Activated naive CD4-positive, alpha-beta T cell treated with anti-CD3 and anti-CD28 coated beads, Interleukin-2, amount 50 U/mL, for 24 hours (primary cell): ENCODE measurements at regions not wholly inside any gene's neighbourhood (a gene's known extent, or its start where the extent isn't known, plus 50 kb on each side); places are given as distances from the start of the nearest gene placed in this dataset.

Experiments
- H3K27ac Mint-ChIP-seq: one replicate; pipeline ENCODE4 v1.8.0; 2021; ENCODE audit warnings: mild to moderate bottlenecking, mixed read lengths
- H3K27me3 Mint-ChIP-seq: one replicate; pipeline ENCODE4 v1.8.0; 2021; ENCODE audit warnings: mixed read lengths
- H3K36me3 Mint-ChIP-seq: one replicate; pipeline ENCODE4 v1.8.0; 2021; ENCODE audit warnings: mixed read lengths
- H3K4me1 Mint-ChIP-seq: one replicate; pipeline ENCODE4 v1.8.0; 2021; ENCODE audit warnings: mixed read lengths
- H3K4me3 Mint-ChIP-seq: one replicate; pipeline ENCODE4 v1.8.0; 2021; ENCODE audit warnings: mild to moderate bottlenecking, mixed read lengths
- H3K9me3 Mint-ChIP-seq: one replicate; pipeline ENCODE4 v1.8.0; 2021; ENCODE audit warnings: mixed read lengths

- Mint-ChIP-seq H3K4me3 (no peak overlapping the region), H3K36me3 (no peaks in the 10 kb centered on the region), H3K27me3 (no peaks in the 10 kb centered on the region), H3K4me1 (no peaks in the 10 kb centered on the region), H3K9me3 (peaks cover 3% of the 10 kb centered on the region), H3K27ac (no peak overlapping the region)
These were observed 448.5 kb downstream of the NUF2 start for GRCh38 chr1:163770265-163770664.

- Mint-ChIP-seq H3K4me1 (no peaks in the 10 kb centered on the region), H3K27me3 (no peaks in the 10 kb centered on the region), H3K27ac (no peak overlapping the region), H3K36me3 (no peaks in the 10 kb centered on the region), H3K9me3 (peaks cover 4% of the 10 kb centered on the region), H3K4me3 (no peak overlapping the region)
These were observed 449.9 kb downstream of the NUF2 start for GRCh38 chr1:163771637-163772036.

GRCh38 chr1:163772246-163772645 lies 450.5 kb downstream of the NUF2 start:
- Mint-ChIP-seq H3K9me3 (peaks cover 4% of the 10 kb centered on the region), H3K36me3 (no peaks in the 10 kb centered on the region)

GRCh38 chr1:163773396-163773795 lies 451.6 kb downstream of the NUF2 start:
- Mint-ChIP-seq H3K27me3 (no peaks in the 10 kb centered on the region), H3K9me3 (peaks cover 11% of the 10 kb centered on the region), H3K36me3 (no peaks in the 10 kb centered on the region), H3K4me1 (no peaks in the 10 kb centered on the region), H3K27ac (no peak overlapping the region), H3K4me3 (no peak overlapping the region)

More at GRCh38 chr1:163772246-163772645, 450.5 kb downstream of the NUF2 start:
- Mint-ChIP-seq H3K27me3 (no peaks in the 10 kb centered on the region), H3K4me3 (no peak overlapping the region), H3K27ac (no peak overlapping the region), H3K4me1 (no peaks in the 10 kb centered on the region)

GRCh38 chr1:163774401-163774945 lies 452.7 kb downstream of the NUF2 start:
- no peak overlapping the region for H3K27ac Mint-ChIP-seq
- no peaks in the 10 kb centered on the region for H3K27me3 Mint-ChIP-seq
- H3K36me3 Mint-ChIP-seq = no peaks in the 10 kb centered on the region
- H3K9me3 Mint-ChIP-seq = peaks cover 18% of the 10 kb centered on the region
- no peaks in the 10 kb centered on the region for H3K4me1 Mint-ChIP-seq
- no peak overlapping the region for H3K4me3 Mint-ChIP-seq

- Mint-ChIP-seq H3K4me3 (no peak overlapping the region), H3K27ac (no peak overlapping the region), H3K4me1 (no peaks in the 10 kb centered on the region)
These were observed 453.3 kb downstream of the NUF2 start for GRCh38 chr1:163774978-163775620.

GRCh38 chr1:163777205-163777604 lies 455.5 kb downstream of the NUF2 start:
- Mint-ChIP-seq H3K9me3 (peaks cover 24% of the 10 kb centered on the region), H3K4me1 (no peaks in the 10 kb centered on the region), H3K27me3 (no peaks in the 10 kb centered on the region), H3K36me3 (no peaks in the 10 kb centered on the region), H3K27ac (no peak overlapping the region), H3K4me3 (no peak overlapping the region)

More at GRCh38 chr1:163774978-163775620, 453.3 kb downstream of the NUF2 start:
- Mint-ChIP-seq H3K27me3 (no peaks in the 10 kb centered on the region), H3K36me3 (no peaks in the 10 kb centered on the region), H3K9me3 (peaks cover 18% of the 10 kb centered on the region)

- Mint-ChIP-seq H3K4me3 (no peak overlapping the region), H3K27ac (no peak overlapping the region), H3K36me3 (no peaks in the 10 kb centered on the region), H3K9me3 (peaks cover 20% of the 10 kb centered on the region), H3K27me3 (no peaks in the 10 kb centered on the region), H3K4me1 (no peaks in the 10 kb centered on the region)
These were observed 459.4 kb downstream of the NUF2 start for GRCh38 chr1:163781146-163781545.

GRCh38 chr1:163785868-163786405 lies 464.2 kb downstream of the NUF2 start:
- no peaks in the 10 kb centered on the region for H3K4me1 Mint-ChIP-seq
- no peak overlapping the region for H3K4me3 Mint-ChIP-seq

GRCh38 chr1:163789911-163790310 lies 468.2 kb downstream of the NUF2 start:
- Mint-ChIP-seq H3K9me3 (peaks cover 9% of the 10 kb centered on the region), H3K4me1 (no peaks in the 10 kb centered on the region), H3K36me3 (no peaks in the 10 kb centered on the region), H3K27ac (no peak overlapping the region), H3K27me3 (no peaks in the 10 kb centered on the region), H3K4me3 (no peak overlapping the region)

More at GRCh38 chr1:163785868-163786405, 464.2 kb downstream of the NUF2 start:
- Mint-ChIP-seq H3K27me3 (no peaks in the 10 kb centered on the region), H3K36me3 (no peaks in the 10 kb centered on the region), H3K9me3 (peaks cover 10% of the 10 kb centered on the region), H3K27ac (no peak overlapping the region)

- H3K27ac Mint-ChIP-seq = no peak overlapping the region
- H3K4me1 Mint-ChIP-seq = no peaks in the 10 kb centered on the region
- no peaks in the 10 kb centered on the region for H3K27me3 Mint-ChIP-seq
- peaks cover 14% of the 10 kb centered on the region for H3K9me3 Mint-ChIP-seq
- H3K36me3 Mint-ChIP-seq = no peaks in the 10 kb centered on the region
- H3K4me3 Mint-ChIP-seq = no peak overlapping the region
These were observed 472.8 kb downstream of the NUF2 start for GRCh38 chr1:163794551-163794950.

- H3K9me3 Mint-ChIP-seq = peaks cover 23% of the 10 kb centered on the region
These were observed 474.7 kb downstream of the NUF2 start for GRCh38 chr1:163796394-163796821.

GRCh38 chr1:163797816-163798215 lies 476.1 kb downstream of the NUF2 start:
- H3K9me3 Mint-ChIP-seq = peaks cover 25% of the 10 kb centered on the region
- H3K27ac Mint-ChIP-seq = no peak overlapping the region
- H3K27me3 Mint-ChIP-seq = no peaks in the 10 kb centered on the region
- H3K36me3 Mint-ChIP-seq = no peaks in the 10 kb centered on the region
- no peak overlapping the region for H3K4me3 Mint-ChIP-seq
- H3K4me1 Mint-ChIP-seq = no peaks in the 10 kb centered on the region

More at GRCh38 chr1:163796394-163796821, 474.7 kb downstream of the NUF2 start:
- H3K27me3 Mint-ChIP-seq = no peaks in the 10 kb centered on the region
- no peak overlapping the region for H3K27ac Mint-ChIP-seq
- H3K4me3 Mint-ChIP-seq = no peak overlapping the region
- no peaks in the 10 kb centered on the region for H3K4me1 Mint-ChIP-seq
- H3K36me3 Mint-ChIP-seq = no peaks in the 10 kb centered on the region

GRCh38 chr1:163799190-163799805 lies 477.5 kb downstream of the NUF2 start:
- H3K4me1 Mint-ChIP-seq = no peaks in the 10 kb centered on the region
- no peak overlapping the region for H3K4me3 Mint-ChIP-seq
- H3K36me3 Mint-ChIP-seq = no peaks in the 10 kb centered on the region
- no peaks in the 10 kb centered on the region for H3K27me3 Mint-ChIP-seq
- no peak overlapping the region for H3K27ac Mint-ChIP-seq
- H3K9me3 Mint-ChIP-seq = peaks cover 29% of the 10 kb centered on the region

GRCh38 chr1:163807331-163808049 lies 485.7 kb downstream of the NUF2 start:
- H3K9me3 Mint-ChIP-seq = peaks cover 16% of the 10 kb centered on the region
- H3K4me1 Mint-ChIP-seq = no peaks in the 10 kb centered on the region
- no peaks in the 10 kb centered on the region for H3K27me3 Mint-ChIP-seq
- H3K27ac Mint-ChIP-seq = no peak overlapping the region
- H3K36me3 Mint-ChIP-seq = no peaks in the 10 kb centered on the region
- H3K4me3 Mint-ChIP-seq = no peak overlapping the region
